ENCODE measurements at regions not wholly inside any gene's neighbourhood (a gene's known extent, or its start where the extent isn't known, plus 50 kb on each side); places are given as distances from the start of the nearest gene placed in this dataset.

DNA sequence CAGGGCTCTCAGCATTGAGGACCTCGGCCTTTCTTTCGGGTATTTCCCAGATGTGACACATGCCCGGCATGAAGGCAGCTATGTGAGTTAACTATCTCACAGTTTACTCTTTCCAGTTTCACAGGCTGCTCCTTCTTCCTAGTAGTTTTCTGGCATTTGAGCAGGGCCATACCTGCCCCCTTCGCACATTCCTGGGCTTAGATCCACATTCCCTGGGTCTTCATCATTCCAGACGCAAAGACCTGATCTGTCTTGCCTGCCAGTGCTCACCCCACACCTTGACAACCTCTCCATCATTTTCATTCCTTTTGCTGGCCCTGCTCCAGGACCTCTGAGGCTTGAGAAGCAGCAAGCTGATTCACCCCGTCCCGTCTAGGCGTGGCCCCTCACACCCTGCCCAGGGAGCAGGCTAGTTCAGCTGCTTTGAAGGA lies 227.5 kb downstream of the WDR11 start:
- Histone ChIP-seq H3K4me1 (ENCODE audit: control insufficient read depth, extremely low read depth, insufficient read depth, low read length) (peaks cover 41% of the 10 kb centered on the region), H4K20me1 (ENCODE audit: control insufficient read depth, extremely low read depth, insufficient read depth, low read length) (no peaks in the 10 kb centered on the region), H2AFZ (ENCODE audit: control insufficient read depth, low read length) (peak overlapping the region; percentile 20), H3K4me2 (ENCODE audit: control insufficient read depth, extremely low read depth, insufficient read depth, low read depth, low read length) (peak overlapping the region; percentile 69), H3K9me1 (ENCODE audit: control insufficient read depth, extremely low read depth, insufficient read depth, low read length) (no peaks in the 10 kb centered on the region), H3K79me2 (ENCODE audit: control insufficient read depth, insufficient read depth, low read length) (no peaks in the 10 kb centered on the region), H3K27ac (ENCODE audit: control insufficient read depth, insufficient read depth, low read length) (peak overlapping the region; percentile 86), H3K4me3 (ENCODE audit: control insufficient read depth in 2 of 3, extremely low read depth in 1 of 3, insufficient read depth in 2 of 3, low read depth in 1 of 3, low read length in 3 of 3) (peak overlapping the region in 2 of 3 experiments; percentile 1 to 23), H3K9ac (ENCODE audit: control insufficient read depth, extremely low read depth, insufficient read depth, low read length) (peak overlapping the region; percentile 65), H3K27me3 (ENCODE audit: control insufficient read depth, extremely low read depth, insufficient read depth, low read length) (no peaks in the 10 kb centered on the region), H3K36me3 (ENCODE audit: control insufficient read depth in 2 of 2, extremely low read depth in 1 of 2, insufficient read depth in 2 of 2, low read length in 2 of 2) (no peaks in the 10 kb centered on the region), H3K9me3 (ENCODE audit: control insufficient read depth, low read depth, low read length) (no peaks in the 10 kb centered on the region)
- FAIRE-seq (peak; percentile 100), DNase-seq (ENCODE audit: low read depth, low spot score) (peak; percentile 100)
- no peak for TF ChIP-seq EZH2 (IDR thresholded peaks at IDR 0.05; ENCODE audit: low read length)
- TF ChIP-seq, protein P1, sequence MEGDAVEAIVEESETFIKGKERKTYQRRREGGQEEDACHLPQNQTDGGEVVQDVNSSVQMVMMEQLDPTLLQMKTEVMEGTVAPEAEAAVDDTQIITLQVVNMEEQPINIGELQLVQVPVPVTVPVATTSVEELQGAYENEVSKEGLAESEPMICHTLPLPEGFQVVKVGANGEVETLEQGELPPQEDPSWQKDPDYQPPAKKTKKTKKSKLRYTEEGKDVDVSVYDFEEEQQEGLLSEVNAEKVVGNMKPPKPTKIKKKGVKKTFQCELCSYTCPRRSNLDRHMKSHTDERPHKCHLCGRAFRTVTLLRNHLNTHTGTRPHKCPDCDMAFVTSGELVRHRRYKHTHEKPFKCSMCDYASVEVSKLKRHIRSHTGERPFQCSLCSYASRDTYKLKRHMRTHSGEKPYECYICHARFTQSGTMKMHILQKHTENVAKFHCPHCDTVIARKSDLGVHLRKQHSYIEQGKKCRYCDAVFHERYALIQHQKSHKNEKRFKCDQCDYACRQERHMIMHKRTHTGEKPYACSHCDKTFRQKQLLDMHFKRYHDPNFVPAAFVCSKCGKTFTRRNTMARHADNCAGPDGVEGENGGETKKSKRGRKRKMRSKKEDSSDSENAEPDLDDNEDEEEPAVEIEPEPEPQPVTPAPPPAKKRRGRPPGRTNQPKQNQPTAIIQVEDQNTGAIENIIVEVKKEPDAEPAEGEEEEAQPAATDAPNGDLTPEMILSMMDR (optimal IDR thresholded peaks at IDR 0.05 in 1 of 3, IDR thresholded peaks at IDR 0.05 in 1 of 3, conservative IDR thresholded peaks at IDR 0.05 in 1 of 3; ENCODE audit: extremely low read depth in 1 of 3, insufficient read depth in 2 of 3, low read length in 3 of 3), result no peak
- dilution Hi-C loops (cut with MboI; ENCODE audit: extremely low pct_ligation_motif_present, low sequenced_read_pairs), result no loop called here

DNA sequence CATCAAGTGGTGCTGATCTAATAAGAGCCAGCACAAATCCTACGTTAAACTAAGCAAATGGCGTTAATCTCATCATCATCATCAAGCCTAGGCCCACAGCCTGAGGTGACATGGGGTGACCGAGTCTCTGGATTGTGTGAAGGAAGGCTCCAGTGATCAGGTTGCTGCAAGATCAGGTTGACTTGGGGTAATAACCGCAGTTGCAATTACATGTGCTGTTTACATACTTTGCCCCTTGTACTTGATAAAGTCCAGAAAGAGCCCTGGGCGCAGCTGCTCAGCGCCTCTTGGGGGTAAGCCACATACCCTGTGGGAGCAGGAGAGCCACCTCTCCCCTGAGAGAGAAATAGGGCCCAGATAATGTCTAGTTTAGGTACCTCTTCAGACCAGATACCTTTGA lies 228.1 kb downstream of the WDR11 start:
- Histone ChIP-seq H3K27ac (ENCODE audit: control insufficient read depth, insufficient read depth, low read length) (peak overlapping the region; percentile 86), H3K4me2 (ENCODE audit: control insufficient read depth, extremely low read depth, insufficient read depth, low read depth, low read length) (peak overlapping the region; percentile 69), H3K9me3 (ENCODE audit: control insufficient read depth, low read depth, low read length) (no peaks in the 10 kb centered on the region), H3K27me3 (ENCODE audit: control insufficient read depth, extremely low read depth, insufficient read depth, low read length) (no peaks in the 10 kb centered on the region), H3K9ac (ENCODE audit: control insufficient read depth, extremely low read depth, insufficient read depth, low read length) (peak overlapping the region; percentile 65), H3K4me3 (ENCODE audit: control insufficient read depth in 2 of 3, extremely low read depth in 1 of 3, insufficient read depth in 2 of 3, low read depth in 1 of 3, low read length in 3 of 3) (no peak overlapping the region), H4K20me1 (ENCODE audit: control insufficient read depth, extremely low read depth, insufficient read depth, low read length) (no peaks in the 10 kb centered on the region), H3K36me3 (ENCODE audit: control insufficient read depth in 2 of 2, extremely low read depth in 1 of 2, insufficient read depth in 2 of 2, low read length in 2 of 2) (no peaks in the 10 kb centered on the region), H3K79me2 (ENCODE audit: control insufficient read depth, insufficient read depth, low read length) (no peaks in the 10 kb centered on the region), H3K9me1 (ENCODE audit: control insufficient read depth, extremely low read depth, insufficient read depth, low read length) (no peaks in the 10 kb centered on the region), H2AFZ (ENCODE audit: control insufficient read depth, low read length) (no peak overlapping the region), H3K4me1 (ENCODE audit: control insufficient read depth, extremely low read depth, insufficient read depth, low read length) (peaks cover 41% of the 10 kb centered on the region)
- TF ChIP-seq, protein P1 (optimal IDR thresholded peaks at IDR 0.05 in 1 of 3, IDR thresholded peaks at IDR 0.05 in 1 of 3, conservative IDR thresholded peaks at IDR 0.05 in 1 of 3; ENCODE audit: extremely low read depth in 1 of 3, insufficient read depth in 2 of 3, low read length in 3 of 3), result no peak
- TF ChIP-seq EZH2 (IDR thresholded peaks at IDR 0.05; ENCODE audit: low read length), result no peak
- FAIRE-seq (no peak), DNase-seq (ENCODE audit: low read depth, low spot score) (no peak)
- dilution Hi-C loops (cut with MboI; ENCODE audit: extremely low pct_ligation_motif_present, low sequenced_read_pairs), result no loop called here
